K562 (cell line): ENCODE measurements at regions not wholly inside any gene's neighbourhood (a gene's known extent, or its start where the extent isn't known, plus 50 kb on each side); places are given as distances from the start of the nearest gene placed in this dataset.

Experiments used
- ATAC-seq: fragments of 200-7000 bp; cut with Tn5 transposase; 3 replicates; pipeline ENCODE4 v1.9.1; 2020; ENCODE audit warnings: moderate library complexity
- BruUV-seq: library from RNA; stranded (reverse); fragments of 400-500 nt; replicated peaks from 2 replicates; lab custom pipeline; 2021; lab: Mats Ljungman, UMichigan
- CTCF ChIA-PET: fragments of 300-600 bp; formaldehyde crosslinking; extraction: SDS; loops from one replicate; lab custom pipeline; 2021; ENCODE audit warnings: low intra/inter-chr PET ratio; lab: Yijun Ruan, JAX
- POLR2A ChIA-PET: fragments of 300-600, 350-650 bp; sonication (Branson Sonifier 250); formaldehyde crosslinking; extraction: SDS; loops from one replicate; lab custom pipeline; 2021; ENCODE audit warnings: antibody characterized with exemption, inconsistent platforms; lab: Yijun Ruan, JAX
- DNase-seq, 4 experiments: peaks; one replicate each; pipeline versions ENCODE4 v3.0.0 to v3.0.0-alpha.2; 2011 to 2018; ENCODE audit warnings: low spot score in 3 of 4, mixed read lengths in 3 of 4; ENCODE audit errors: extremely low read depth in 1 of 4
- FAIRE-seq: peaks from 2 replicates; lab custom pipeline; 2011; peaks lifted over from hg19 to GRCh38; lab: Jason Lieb, UNC
- H2AFZ ChIP-seq: 2 replicates; pipeline ENCODE4 v1.6.0; 2011; ENCODE audit warnings: low read depth, low read length, control low read depth, inconsistent platforms
- H3K27ac ChIP-seq: fragments of 200-600 bp; 3 replicates; pipeline ENCODE4 v1.8.0; 2011; ENCODE audit warnings: low read depth, mild to moderate bottlenecking, control low read depth, inconsistent platforms, low read length, moderate library complexity, mixed read lengths; ENCODE audit errors: extremely low read depth
- H3K27me3 ChIP-seq, 2 experiments: fragments of 300-600 bp in 1 of 2; 2 replicates in 1 of 2; 3 replicates in 1 of 2; pipeline versions ENCODE4 v1.6.0 to v1.8.0; 2011; ENCODE audit warnings: inconsistent platforms in 2 of 2, low read length in 2 of 2, mild to moderate bottlenecking in 1 of 2, mixed read lengths in 1 of 2, moderate library complexity in 1 of 2; ENCODE audit not compliant: control insufficient read depth in 2 of 2, insufficient read depth in 2 of 2
- H3K36me3 ChIP-seq: fragments of 300-600 bp; 3 replicates; pipeline ENCODE4 v1.8.0; 2011; ENCODE audit warnings: mild to moderate bottlenecking, low read length, inconsistent platforms; ENCODE audit not compliant: control insufficient read depth, insufficient read depth
- H3K4me1 ChIP-seq, 2 experiments: fragments of 200-600 bp in 1 of 2; replicated peaks in 1 of 2; 2 replicates in 1 of 2; 3 replicates in 1 of 2; pipeline versions ENCODE4 v1.5.1 to v1.8.0; 2011; ENCODE audit warnings: inconsistent platforms in 2 of 2, low read length in 2 of 2, mild to moderate bottlenecking in 1 of 2, mixed read lengths in 1 of 2, moderate library complexity in 1 of 2; ENCODE audit not compliant: control insufficient read depth in 2 of 2, insufficient read depth in 2 of 2
- H3K4me2 ChIP-seq: 2 replicates; pipeline ENCODE4 v1.6.1; 2011; ENCODE audit warnings: low read length, control low read depth, inconsistent platforms, mixed read lengths; ENCODE audit not compliant: insufficient read depth
- H3K4me3 ChIP-seq: fragments of 200-600 bp; sonication (generic), shearing (Covaris generic); 2 replicates; pipeline ENCODE4 v1.5.1; 2016; ENCODE audit warnings: control low read depth, inconsistent platforms
- H3K79me2 ChIP-seq: fragments of 200-600 bp; 3 replicates; pipeline ENCODE4 v1.8.0; 2011; ENCODE audit warnings: low read length, inconsistent platforms; ENCODE audit not compliant: control insufficient read depth, insufficient read depth
- H3K9ac ChIP-seq, 2 experiments: 2 replicates each; pipeline versions ENCODE4 v1.6.0 to v1.6.1; 2011; ENCODE audit warnings: low read depth in 2 of 2, low read length in 2 of 2, control low read depth in 1 of 2, inconsistent platforms in 1 of 2, mild to moderate bottlenecking in 1 of 2, mixed read lengths in 1 of 2; ENCODE audit not compliant: insufficient read depth in 1 of 2
- H3K9me1 ChIP-seq: one replicate; pipeline ENCODE4 v1.6.0; 2011; ENCODE audit warnings: inconsistent platforms, mild to moderate bottlenecking, low read length, moderate library complexity; ENCODE audit not compliant: control insufficient read depth, insufficient read depth
- H3K9me3 ChIP-seq: replicated peaks from 2 replicates; pipeline ENCODE4 v1.5.1; 2011; ENCODE audit warnings: low read depth, low read length, inconsistent platforms; ENCODE audit not compliant: control insufficient read depth, insufficient read depth
- H4K20me1 ChIP-seq: replicated peaks from 2 replicates; pipeline ENCODE4 v1.6.1; 2011; ENCODE audit warnings: low read length, inconsistent platforms, mixed read lengths; ENCODE audit not compliant: control insufficient read depth, insufficient read depth
- ATF4 ChIP-seq: fragments of 450-650 bp; formaldehyde crosslinking; IDR thresholded peaks from 2 replicates; pipeline ENCODE4 v1.4.0; 2022; ENCODE audit warnings: mild to moderate bottlenecking, moderate library complexity
- BCL6 ChIP-seq: fragments of 250-450 bp; sonication (Bioruptor Pico); IDR thresholded peaks from 2 replicates; pipeline ENCODE4 v1.4.0; 2020
- CBX5 ChIP-seq: IDR thresholded peaks from 2 replicates; pipeline ENCODE4 v1.6.1; 2014; ENCODE audit warnings: low read depth, borderline replicate concordance
- CEBPZ ChIP-seq: fragments of 150-350 bp; IDR thresholded peaks from 2 replicates; pipeline ENCODE4 v1.6.1; 2014; ENCODE audit warnings: low read depth, mild to moderate bottlenecking, low read length, borderline replicate concordance
- E2F6 ChIP-seq, 2 experiments: IDR thresholded peaks; 2 replicates each; pipeline ENCODE4 v1.6.1; 2011; ENCODE audit warnings: borderline replicate concordance in 1 of 2, control low read depth in 1 of 2, low read depth in 1 of 2, low read length in 1 of 2, mild to moderate bottlenecking in 1 of 2, mixed read lengths in 1 of 2, moderate library complexity in 1 of 2; ENCODE audit not compliant: insufficient read depth in 1 of 2, insufficient read length in 1 of 2, poor library complexity in 1 of 2, severe bottlenecking in 1 of 2; ENCODE audit errors: extremely low read depth in 1 of 2
- MEIS2 ChIP-seq: fragments of 450-650 bp; IDR thresholded peaks from 2 replicates; pipeline ENCODE4 v1.6.1; 2014; ENCODE audit warnings: mild to moderate bottlenecking; ENCODE audit not compliant: partially characterized antibody
- MYNN ChIP-seq, 2 experiments: sonication (generic); formaldehyde crosslinking in 1 of 2; IDR thresholded peaks; 2 replicates each; pipeline versions ENCODE4 v1.5.0 to v1.6.1; 2016 to 2020; ENCODE audit warnings: antibody characterized with exemption in 1 of 2, missing genetic modification reagents in 1 of 2
- NR4A1 ChIP-seq, 2 experiments: fragments of 250-450 bp in 1 of 2; fragments of 450-650 bp in 1 of 2; sonication (Bioruptor Pico) in 1 of 2; IDR thresholded peaks; 2 replicates each; pipeline versions ENCODE4 v1.4.0 to v1.6.1; 2016 to 2020; ENCODE audit warnings: mild to moderate bottlenecking in 2 of 2, missing compliant biosample characterization in 1 of 2, missing genetic modification characterization in 1 of 2, moderate library complexity in 1 of 2
- OTX1 ChIP-seq: fragments of 450-650 bp; formaldehyde crosslinking; IDR thresholded peaks from 2 replicates; pipeline ENCODE4 v1.4.0; 2022; ENCODE audit warnings: mild to moderate bottlenecking
- RAD21 ChIP-seq, 2 experiments: fragments of 250-450 bp in 1 of 2; fragments of 450-650 bp in 1 of 2; sonication (Bioruptor Pico) in 1 of 2; formaldehyde crosslinking in 1 of 2; IDR thresholded peaks in 1 of 2; conservative IDR thresholded peaks in 1 of 2; 2 replicates each; pipeline versions ENCODE4 v1.4.0 to v1.8.0; 2020 to 2022; ENCODE audit warnings: mild to moderate bottlenecking in 2 of 2, moderate library complexity in 1 of 2
- SUPT5H ChIP-seq: fragments of 450-650 bp; IDR thresholded peaks from 2 replicates; pipeline ENCODE4 v1.6.1; 2016
- ZNF212 ChIP-seq: fragments of 450-650 bp; formaldehyde crosslinking; IDR thresholded peaks from 2 replicates; pipeline ENCODE4 v1.4.0; 2020; ENCODE audit warnings: mild to moderate bottlenecking
- ZNF785 ChIP-seq: fragments of 250-450 bp; sonication (Bioruptor Pico); IDR thresholded peaks from 2 replicates; pipeline ENCODE4 v1.4.0; 2020; ENCODE audit warnings: mild to moderate bottlenecking
- WGBS: fragments of 100-300 bp; shearing (Covaris generic); methylation state at CpG from one replicate; pipeline ENCODE4 v1.1.6; 2016; ENCODE audit warnings: low coverage, mixed read lengths; ENCODE audit not compliant: insufficient coverage; ENCODE audit errors: missing lambda C conversion rate; 5-methylcytosine and 5-hydroxymethylcytosine counted together
- in situ Hi-C: fragments of 300-500 bp; cut with MboI; formaldehyde crosslinking; loops from 4 replicates; pipeline ENCODE4 v1.15.0; 2018; ENCODE audit warnings: inconsistent platforms, mixed read lengths
- intact Hi-C: fragments of 100-400 bp; cut with micrococcal nuclease; formaldehyde crosslinking; loops from 2 replicates; pipeline ENCODE4 v1.14.2; 2022

GRCh38 chr2:74766780-74767179, 67.1 kb upstream of the HK2 start:
- Histone ChIP-seq H3K4me2 (no peak overlapping the region), H2AFZ (no peak overlapping the region), H3K27me3 (peaks cover 4 to 35% of the 10 kb centered on the region in 2 experiments; a peak in 3 of 5 replicates), H3K4me1 (no peaks in the 10 kb centered on the region), H3K4me3 (no peak overlapping the region), H3K36me3 (no peaks in the 10 kb centered on the region), H3K27ac (no peak overlapping the region), H3K9ac (no peak overlapping the region), H3K9me3 (no peaks in the 10 kb centered on the region), H4K20me1 (no peaks in the 10 kb centered on the region), H3K9me1 (no peaks in the 10 kb centered on the region), H3K79me2 (no peaks in the 10 kb centered on the region)
- TF ChIP-seq RAD21 (CRISPR knock-in tag; conservative IDR thresholded peaks at IDR 0.05 in 1 of 2, IDR thresholded peaks at IDR 0.05 in 1 of 2) = no peak
- no peak for TF ChIP-seq SUPT5H
- no peak for TF ChIP-seq MEIS2
- no peak for TF ChIP-seq MYNN (IDR thresholded peaks at IDR 0.05)
- TF ChIP-seq MYNN (CRISPR knock-in tag; IDR thresholded peaks at IDR 0.05) = no peak
- no peak for TF ChIP-seq BCL6 (CRISPR knock-in tag)
- no peak for TF ChIP-seq CEBPZ
- TF ChIP-seq OTX1 (CRISPR knock-in tag) = no peak
- TF ChIP-seq CBX5 = no peak
- no peak for TF ChIP-seq ZNF785
- no peak for TF ChIP-seq ZNF212 (CRISPR knock-in tag)
- TF ChIP-seq ATF4 (CRISPR knock-in tag) = no peak
- TF ChIP-seq NR4A1 (CRISPR knock-in tag; IDR thresholded peaks at IDR 0.05) = no peak
- no peak for TF ChIP-seq NR4A1 (tag; IDR thresholded peaks at IDR 0.05)
- TF ChIP-seq E2F6 (IDR thresholded peaks at IDR 0.05; ENCODE audit: borderline replicate concordance in 1 of 2, extremely low read depth in 1 of 2, insufficient read depth in 1 of 2, insufficient read length in 1 of 2, low read depth in 1 of 2, low read length in 1 of 2, poor library complexity in 1 of 2, severe bottlenecking in 1 of 2) = no peak
- WGBS = 0% methylated on average over 3 of the region's 3 CpGs
- FAIRE-seq (no peak), DNase-seq (no peak), ATAC-seq (no peak)
- intact Hi-C loops (no loop called here), in situ Hi-C loops (no loop called here)
- ChIA-PET CTCF (no interaction called here), POLR2A (no interaction called here)
- BruUV-seq = no TSS peak
